GM23248 (cell line): ENCODE measurements at regions not wholly inside any gene's neighbourhood (a gene's known extent, or its start where the extent isn't known, plus 50 kb on each side); places are given as distances from the start of the nearest gene placed in this dataset.

ENCODE experiments used
- DNase-seq: peaks from one replicate; pipeline ENCODE4 v3.0.0-alpha.2; 2015
- H2AFZ ChIP-seq: fragments of 200-600 bp; sonication (generic); 2 replicates; pipeline ENCODE4 v1.6.1; 2016; ENCODE audit warnings: antibody characterized with exemption
- H3F3A ChIP-seq: fragments of 200-600 bp; sonication (generic); 2 replicates; pipeline ENCODE4 v1.6.1; 2016; ENCODE audit warnings: mild to moderate bottlenecking, antibody characterized with exemption, mixed run types; ENCODE audit not compliant: insufficient read depth
- H3K27ac ChIP-seq: fragments of 200-600 bp; sonication (generic); 2 replicates; pipeline ENCODE4 v1.5.1; 2016; ENCODE audit warnings: mild to moderate bottlenecking
- H3K27me3 ChIP-seq: fragments of 200-600 bp; sonication (generic); replicated peaks from 2 replicates; pipeline ENCODE4 v1.6.1; 2016; ENCODE audit warnings: mild to moderate bottlenecking; ENCODE audit not compliant: insufficient read depth
- H3K36me3 ChIP-seq: fragments of 200-600 bp; sonication (generic); 2 replicates; pipeline ENCODE4 v1.6.1; 2016; ENCODE audit warnings: low read depth, mild to moderate bottlenecking
- H3K4me1 ChIP-seq: fragments of 200-600 bp; sonication (generic); 2 replicates; pipeline ENCODE4 v1.6.1; 2016; ENCODE audit warnings: mild to moderate bottlenecking; ENCODE audit not compliant: insufficient read depth
- H3K4me2 ChIP-seq: fragments of 200-600 bp; sonication (generic); one replicate; pipeline ENCODE4 v1.6.1; 2016; ENCODE audit warnings: mild to moderate bottlenecking; ENCODE audit not compliant: unreplicated experiment
- H3K4me3 ChIP-seq: fragments of 200-600 bp; sonication (generic); 2 replicates; pipeline ENCODE4 v1.5.1; 2016; ENCODE audit warnings: mild to moderate bottlenecking
- H3K79me2 ChIP-seq: fragments of 200-600 bp; sonication (generic); 2 replicates; pipeline ENCODE4 v1.6.1; 2016; ENCODE audit warnings: mild to moderate bottlenecking; ENCODE audit not compliant: insufficient read depth
- H3K9ac ChIP-seq: fragments of 200-600 bp; sonication (generic); 2 replicates; pipeline ENCODE4 v1.6.1; 2016; ENCODE audit warnings: mild to moderate bottlenecking
- H3K9me2 ChIP-seq: fragments of 200-600 bp; sonication (generic); 2 replicates; pipeline ENCODE4 v1.6.1; 2016; ENCODE audit warnings: mixed run types, mild to moderate bottlenecking, moderate library complexity; ENCODE audit not compliant: insufficient read depth
- H3K9me3 ChIP-seq: fragments of 200-600 bp; sonication (generic); one replicate; pipeline ENCODE4 v1.6.1; 2017; ENCODE audit warnings: low read depth
- H4K20me1 ChIP-seq: fragments of 200-600 bp; sonication (generic); 2 replicates; pipeline ENCODE4 v1.6.0; 2016; ENCODE audit not compliant: insufficient read depth
- EZH2 ChIP-seq: fragments of 200-600 bp; sonication (generic); IDR thresholded peaks from 2 replicates; pipeline ENCODE4 v1.6.1; 2018; ENCODE audit warnings: antibody characterized with exemption, mild to moderate bottlenecking; ENCODE audit not compliant: insufficient read depth, poor library complexity, severe bottlenecking
- EZH2phosphoT487 ChIP-seq: fragments of 200-600 bp; sonication (generic); IDR thresholded peaks from 2 replicates; pipeline ENCODE4 v1.6.1; 2018; ENCODE audit warnings: antibody characterized with exemption, moderate library complexity, mild to moderate bottlenecking, low read depth; ENCODE audit not compliant: insufficient read depth
- WGBS, 2 experiments: methylation state at CpG; one replicate each; pipeline ENCODE4 v1.1.6; 2015 to 2017; ENCODE audit warnings: low lambda C conversion rate in 2 of 2, low coverage in 1 of 2; ENCODE audit errors: missing lambda C conversion rate in 2 of 2; 5-methylcytosine and 5-hydroxymethylcytosine counted together
- in situ Hi-C: fragments of 300-500 bp; cut with MboI; formaldehyde crosslinking; loops from 2 replicates; pipeline ENCODE4 v1.15.0; 2020

GRCh38 chr3:124599779-124600693 is 130.2 kb upstream of the UMPS start:
- H4K20me1 ChIP-seq: no peaks in the 10 kb centered on the region
- DNase-seq: peak; percentile 38
- no peak overlapping the region for H3K27ac ChIP-seq
- no peaks in the 10 kb centered on the region for H3K4me1 ChIP-seq
- no peaks in the 10 kb centered on the region for H3F3A ChIP-seq
- no peaks in the 10 kb centered on the region for H3K9me3 ChIP-seq
- in situ Hi-C loops: no loop called here
- H3K27me3 ChIP-seq: peaks cover 12% of the 10 kb centered on the region; the same call in 1 of the 2 replicates
- TF ChIP-seq EZH2 (no peak), EZH2phosphoT487 (no peak)
- H3K79me2 ChIP-seq: no peaks in the 10 kb centered on the region
- no peaks in the 10 kb centered on the region for H3K9me2 ChIP-seq
- H2AFZ ChIP-seq: no peak overlapping the region
- no peak overlapping the region for H3K4me3 ChIP-seq
- no peaks in the 10 kb centered on the region for H3K36me3 ChIP-seq
- H3K4me2 ChIP-seq: no peak overlapping the region
- no peak overlapping the region for H3K9ac ChIP-seq
- 60 to 62% methylated on average over 4 of the region's 4 CpGs for WGBS, 2 experiments

- no peaks in the 10 kb centered on the region for H4K20me1 ChIP-seq
- H3K9me3 ChIP-seq: no peaks in the 10 kb centered on the region
- no peak overlapping the region for H3K9ac ChIP-seq
- H3K27ac ChIP-seq: no peak overlapping the region
- no peak overlapping the region for H3K4me3 ChIP-seq
- H3F3A ChIP-seq: no peaks in the 10 kb centered on the region
- WGBS, 2 experiments: 67 to 73% methylated on average over 4 of the region's 4 CpGs
- no peaks in the 10 kb centered on the region for H3K79me2 ChIP-seq
- no peaks in the 10 kb centered on the region for H3K9me2 ChIP-seq
- TF ChIP-seq EZH2 (no peak), EZH2phosphoT487 (no peak)
- H3K4me2 ChIP-seq: no peak overlapping the region
- DNase-seq: no peak
- no peaks in the 10 kb centered on the region for H3K36me3 ChIP-seq
- in situ Hi-C loops: no loop called here
- peaks cover 12% of the 10 kb centered on the region; the same call in 1 of the 2 replicates for H3K27me3 ChIP-seq
- no peaks in the 10 kb centered on the region for H3K4me1 ChIP-seq
- no peak overlapping the region for H2AFZ ChIP-seq
Measured at GRCh38 chr3:124600765-124601164, 129.5 kb upstream of the UMPS start.

GRCh38 chr3:124601190-124601589 is 129.1 kb upstream of the UMPS start:
- no peaks in the 10 kb centered on the region for H3K36me3 ChIP-seq
- no peak overlapping the region for H3K4me2 ChIP-seq
- WGBS, 2 experiments: 30 to 41% methylated on average over 2 of the region's 2 CpGs
- no peaks in the 10 kb centered on the region for H3K79me2 ChIP-seq
- H3K4me1 ChIP-seq: no peaks in the 10 kb centered on the region
- no peak overlapping the region for H3K9ac ChIP-seq
- no peaks in the 10 kb centered on the region for H3K9me2 ChIP-seq
- H3K9me3 ChIP-seq: no peaks in the 10 kb centered on the region
- no peak overlapping the region for H3K4me3 ChIP-seq
- in situ Hi-C loops: no loop called here
- H2AFZ ChIP-seq: no peak overlapping the region
- peaks cover 16% of the 10 kb centered on the region; the same call in 1 of the 2 replicates for H3K27me3 ChIP-seq
- no peaks in the 10 kb centered on the region for H3F3A ChIP-seq
- H4K20me1 ChIP-seq: no peaks in the 10 kb centered on the region
- TF ChIP-seq EZH2phosphoT487 (no peak), EZH2 (no peak)
- no peak overlapping the region for H3K27ac ChIP-seq
- DNase-seq: no peak

- no peak overlapping the region for H3K4me2 ChIP-seq
- TF ChIP-seq EZH2phosphoT487: no peak
- TF ChIP-seq EZH2: no peak
- in situ Hi-C loops: no loop called here
Measured at GRCh38 chr3:124602980-124603627, 127.1 kb upstream of the UMPS start.

More at GRCh38 chr3:124602980-124603627, 127.1 kb upstream of the UMPS start:
- Histone ChIP-seq H2AFZ (no peak overlapping the region), H3K4me3 (no peak overlapping the region), H3K4me1 (peaks cover 9% of the 10 kb centered on the region), H3K36me3 (no peaks in the 10 kb centered on the region), H3K9me3 (no peaks in the 10 kb centered on the region), H3K27me3 (peaks cover 19% of the 10 kb centered on the region; the same call in 1 of the 2 replicates), H4K20me1 (no peaks in the 10 kb centered on the region), H3K79me2 (no peaks in the 10 kb centered on the region), H3F3A (peaks cover 3% of the 10 kb centered on the region; the same call in 1 of the 2 replicates), H3K27ac (no peak overlapping the region), H3K9me2 (no peaks in the 10 kb centered on the region), H3K9ac (no peak overlapping the region)
- WGBS, 2 experiments: 34 to 36% methylated on average over 5 of the region's 5 CpGs
- no peak for DNase-seq
